ENCODE measurements at regions not wholly inside any gene's neighbourhood (a gene's known extent, or its start where the extent isn't known, plus 50 kb on each side); places are given as distances from the start of the nearest gene placed in this dataset.

- DNase-seq (ENCODE audit: low read depth in 2 of 2): no peak
These were observed 926.6 kb upstream of the RBFOX1 start for GRCh38 chr16:6406028-6406427.

GRCh38 chr16:6382924-6383459 lies 949.7 kb upstream of the RBFOX1 start:
- no peak for DNase-seq (ENCODE audit: low read depth in 2 of 2)

GRCh38 chr16:6381896-6382295 lies 950.7 kb upstream of the RBFOX1 start:
- no peak for DNase-seq (ENCODE audit: low read depth in 2 of 2)

GRCh38 chr16:6377956-6378355 lies 954.7 kb upstream of the RBFOX1 start:
- DNase-seq (ENCODE audit: low read depth in 2 of 2): no peak

GRCh38 chr16:6375465-6376075 lies 957.1 kb upstream of the RBFOX1 start:
- DNase-seq (ENCODE audit: low read depth in 2 of 2): no peak

GRCh38 chr16:6374821-6375220 lies 957.8 kb upstream of the RBFOX1 start:
- no peak for DNase-seq (ENCODE audit: low read depth in 2 of 2)

- DNase-seq (ENCODE audit: low read depth in 2 of 2): no peak
These were observed 967.8 kb upstream of the RBFOX1 start for GRCh38 chr16:6364846-6365245.

GRCh38 chr16:6363896-6364607 lies 968.6 kb upstream of the RBFOX1 start:
- DNase-seq (ENCODE audit: low read depth in 2 of 2): no peak

GRCh38 chr16:6363396-6363795 lies 969.2 kb upstream of the RBFOX1 start:
- DNase-seq (ENCODE audit: low read depth in 2 of 2): no peak

GRCh38 chr16:6362321-6362720 lies 970.3 kb upstream of the RBFOX1 start:
- DNase-seq (ENCODE audit: low read depth in 2 of 2): no peak

- no peak for DNase-seq (ENCODE audit: low read depth in 2 of 2)
These were observed 972.0 kb upstream of the RBFOX1 start for GRCh38 chr16:6360641-6361040.

- no peak for DNase-seq (ENCODE audit: low read depth in 2 of 2)
These were observed 975.7 kb upstream of the RBFOX1 start for GRCh38 chr16:6356911-6357310.

GRCh38 chr16:6349725-6350124 lies 982.9 kb upstream of the RBFOX1 start:
- no peak for DNase-seq (ENCODE audit: low read depth in 2 of 2)

- DNase-seq (ENCODE audit: low read depth in 2 of 2): no peak
These were observed 987.6 kb upstream of the RBFOX1 start for GRCh38 chr16:6345090-6345489.

GRCh38 chr16:6343157-6343556 lies 989.5 kb upstream of the RBFOX1 start:
- DNase-seq (ENCODE audit: low read depth in 2 of 2): no peak

- no peak for DNase-seq (ENCODE audit: low read depth in 2 of 2)
These were observed 990.7 kb upstream of the RBFOX1 start for GRCh38 chr16:6341981-6342380.

- no peak for DNase-seq (ENCODE audit: low read depth in 2 of 2)
These were observed 997.6 kb upstream of the RBFOX1 start for GRCh38 chr16:6335072-6335471.

- DNase-seq (ENCODE audit: low read depth in 2 of 2): no peak
These were observed 1000.9 kb upstream of the RBFOX1 start for GRCh38 chr16:6331770-6332169.

- no peak for DNase-seq (ENCODE audit: low read depth in 2 of 2)
These were observed 1014.7 kb upstream of the RBFOX1 start for GRCh38 chr16:6317934-6318333.

- DNase-seq (ENCODE audit: low read depth in 2 of 2): no peak
These were observed 1023.4 kb upstream of the RBFOX1 start for GRCh38 chr16:6309271-6309670.

- DNase-seq (ENCODE audit: low read depth in 2 of 2): no peak
These were observed 1024.5 kb upstream of the RBFOX1 start for GRCh38 chr16:6308176-6308575.

GRCh38 chr16:6300523-6300922 lies 1032.1 kb upstream of the RBFOX1 start:
- DNase-seq (ENCODE audit: low read depth in 2 of 2): no peak

- no peak for DNase-seq (ENCODE audit: low read depth in 2 of 2)
These were observed 1034.8 kb upstream of the RBFOX1 start for GRCh38 chr16:6297666-6298410.

Measured in fibroblast of skin of left biceps (primary cell).